Uterus (tissue), 2 donors: ENCODE measurements at regions not wholly inside any gene's neighbourhood (a gene's known extent, or its start where the extent isn't known, plus 50 kb on each side); places are given as distances from the start of the nearest gene placed in this dataset.

Source experiments
- CTCF ChIP-seq, 4 experiments: fragments of 200-600 bp in 2 of 4; fragments of 450-650 bp in 2 of 4; sonication (generic) in 2 of 4; IDR thresholded peaks; one replicate each; pipeline ENCODE4 v1.5.1; 2016 to 2019; ENCODE audit warnings: antibody characterized with exemption in 4 of 4, mild to moderate bottlenecking in 2 of 4, moderate library complexity in 1 of 4
- POLR2A ChIP-seq, 2 donors: fragments of 450-650 bp; IDR thresholded peaks; one replicate each; pipeline ENCODE4 v1.6.1; 2016; ENCODE audit warnings: antibody characterized with exemption in 2 of 2, mild to moderate bottlenecking in 1 of 2, moderate library complexity in 1 of 2

- TF ChIP-seq CTCF (IDR thresholded peaks at IDR 0.05) (no peak), POLR2A (IDR thresholded peaks at IDR 0.05) (no peak)
Observed at GRCh38 chr2:101627285-101628029, 70.0 kb upstream of the MAP4K4 start.
